ENCODE measurements at regions not wholly inside any gene's neighbourhood (a gene's known extent, or its start where the extent isn't known, plus 50 kb on each side); places are given as distances from the start of the nearest gene placed in this dataset.

DNA sequence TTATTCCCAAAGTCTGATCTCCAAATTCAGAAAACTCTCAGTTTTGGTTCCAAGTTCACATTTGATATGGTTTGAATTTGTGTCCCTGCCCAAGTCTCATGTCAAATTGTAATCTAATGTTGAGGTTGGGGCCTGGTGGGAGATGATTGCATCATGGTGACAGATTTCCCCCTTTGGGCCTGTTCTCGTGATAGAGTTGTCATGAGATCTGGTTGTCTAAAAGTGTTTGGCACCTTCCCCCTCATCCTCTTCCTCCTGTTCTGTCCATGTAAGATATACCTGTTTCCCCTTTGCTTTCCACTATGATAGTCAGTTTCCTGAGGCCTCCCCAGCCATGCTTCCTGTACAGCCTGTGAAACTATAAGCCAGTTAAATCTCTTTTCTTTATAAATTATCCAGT lies 138.6 kb downstream of the ARL4A start:
- TF ChIP-seq CTCF (conservative IDR thresholded peaks at IDR 0.05): no peak

GRCh38 chr7:12827219-12827821 lies 139.9 kb downstream of the ARL4A start:
- no peak for DNase-seq (ENCODE audit: low read depth, low spot score)
- Mint-ChIP-seq H3K4me3 (no peak overlapping the region), H3K27ac (ENCODE audit: unreplicated experiment) (no peak overlapping the region), H3K4me1 (no peaks in the 10 kb centered on the region), H3K9me3 (peaks cover 8% of the 10 kb centered on the region), H3K36me3 (ENCODE audit: low read depth) (peaks cover 10% of the 10 kb centered on the region), H3K27me3 (ENCODE audit: low read depth) (no peaks in the 10 kb centered on the region)
- TF ChIP-seq CTCF (conservative IDR thresholded peaks at IDR 0.05): no peak

More for the DNA sequence above, 138.6 kb downstream of the ARL4A start:
- no peak for DNase-seq (ENCODE audit: low read depth, low spot score)
- peaks cover 10% of the 10 kb centered on the region for H3K36me3 Mint-ChIP-seq (ENCODE audit: low read depth)
- peaks cover 8% of the 10 kb centered on the region for H3K9me3 Mint-ChIP-seq
- no peak overlapping the region for H3K4me3 Mint-ChIP-seq
- H3K4me1 Mint-ChIP-seq: peaks cover 8% of the 10 kb centered on the region
- no peaks in the 10 kb centered on the region for H3K27me3 Mint-ChIP-seq (ENCODE audit: low read depth)
- no peak overlapping the region for H3K27ac Mint-ChIP-seq (ENCODE audit: unreplicated experiment)

- Mint-ChIP-seq H3K4me1 (no peaks in the 10 kb centered on the region), H3K27me3 (ENCODE audit: low read depth) (no peaks in the 10 kb centered on the region), H3K27ac (ENCODE audit: unreplicated experiment) (no peak overlapping the region), H3K9me3 (peaks cover 9% of the 10 kb centered on the region), H3K36me3 (ENCODE audit: low read depth) (peaks cover 11% of the 10 kb centered on the region), H3K4me3 (no peak overlapping the region)
- no peak for DNase-seq (ENCODE audit: low read depth, low spot score)
- no peak for TF ChIP-seq CTCF (conservative IDR thresholded peaks at IDR 0.05)
Observed at GRCh38 chr7:12827920-12828319, 140.5 kb downstream of the ARL4A start.

DNA sequence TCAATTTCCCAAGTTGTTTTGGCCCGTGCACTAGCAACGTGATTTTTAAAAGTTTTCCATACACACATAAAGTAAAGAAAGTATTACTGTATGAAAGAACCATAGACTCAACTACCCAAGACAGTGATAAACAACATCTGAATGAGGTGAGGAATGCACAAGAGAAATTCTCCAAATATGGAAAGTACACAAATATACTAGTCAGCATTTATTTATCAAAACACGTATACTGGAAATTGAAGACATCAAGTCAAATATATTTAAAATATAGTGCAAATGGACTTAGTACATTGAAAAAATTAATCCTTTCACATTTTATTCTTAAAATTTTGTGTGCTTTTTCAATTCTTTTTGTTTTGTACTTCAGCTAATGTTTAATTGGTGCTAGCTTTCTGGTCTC lies 143.6 kb downstream of the ARL4A start:
- no peak for DNase-seq (ENCODE audit: low read depth, low spot score)
- H3K4me1 Mint-ChIP-seq: no peaks in the 10 kb centered on the region
- TF ChIP-seq CTCF (conservative IDR thresholded peaks at IDR 0.05): no peak
- H3K27ac Mint-ChIP-seq (ENCODE audit: unreplicated experiment): no peak overlapping the region
- H3K36me3 Mint-ChIP-seq (ENCODE audit: low read depth): peaks cover 12% of the 10 kb centered on the region
- no peak overlapping the region for H3K4me3 Mint-ChIP-seq
- no peaks in the 10 kb centered on the region for H3K27me3 Mint-ChIP-seq (ENCODE audit: low read depth)
- H3K9me3 Mint-ChIP-seq: peaks cover 17% of the 10 kb centered on the region

DNA sequence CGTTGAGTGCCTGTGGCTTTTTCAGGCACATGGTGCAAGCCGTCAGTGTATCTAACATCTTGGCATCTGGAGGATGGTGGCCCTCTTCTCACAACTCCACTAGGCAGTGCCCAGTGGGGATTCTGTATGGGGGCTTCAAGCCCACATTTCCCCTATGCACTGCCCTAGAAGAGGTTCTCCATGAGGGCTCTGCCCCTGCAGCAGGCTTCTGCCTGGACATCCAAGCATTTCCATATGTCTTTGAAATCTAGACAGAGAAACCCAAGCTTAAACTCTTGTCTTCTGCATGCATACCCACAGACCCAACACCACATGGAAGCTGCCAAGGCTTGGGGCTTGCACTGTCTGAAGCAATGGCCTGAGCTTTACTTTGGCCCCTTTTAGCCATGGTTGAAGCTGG lies 146.4 kb downstream of the ARL4A start:
- Mint-ChIP-seq H3K9me3 (peaks cover 17% of the 10 kb centered on the region), H3K36me3 (ENCODE audit: low read depth) (peaks cover 12% of the 10 kb centered on the region), H3K4me3 (no peak overlapping the region), H3K27ac (ENCODE audit: unreplicated experiment) (no peak overlapping the region), H3K4me1 (no peaks in the 10 kb centered on the region), H3K27me3 (ENCODE audit: low read depth) (no peaks in the 10 kb centered on the region)
- DNase-seq (ENCODE audit: low read depth, low spot score): no peak
- TF ChIP-seq CTCF (conservative IDR thresholded peaks at IDR 0.05): no peak
